HG02763 (cell line): ENCODE measurements at regions not wholly inside any gene's neighbourhood (a gene's known extent, or its start where the extent isn't known, plus 50 kb on each side); places are given as distances from the start of the nearest gene placed in this dataset.

Source experiments
- ATAC-seq: cut with Tn5 transposase; IDR thresholded peaks from one replicate; pipeline ENCODE4 v1.9.1; 2021; ENCODE audit warnings: mild to moderate bottlenecking, moderate library complexity; ENCODE audit not compliant: unreplicated experiment

DNA sequence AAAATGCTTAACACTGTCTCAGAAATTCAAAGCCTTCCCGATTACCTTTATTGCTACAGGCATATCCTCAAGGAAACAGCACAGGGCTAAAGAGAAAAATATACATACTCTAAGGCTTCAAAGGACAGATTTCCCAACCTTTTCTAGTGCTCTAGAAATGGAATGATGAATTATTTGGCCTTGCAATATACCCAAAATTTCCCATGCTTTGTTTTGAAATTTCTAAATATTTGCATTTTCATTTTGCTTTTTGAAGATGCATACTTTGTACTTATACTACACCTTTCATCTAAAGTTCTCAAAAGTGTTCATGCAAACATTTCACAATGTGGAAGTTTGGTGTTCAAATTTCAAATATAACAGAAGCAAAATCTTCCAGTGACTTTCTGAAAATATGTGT lies 312.7 kb upstream of the PDE4D start:
- no peak for ATAC-seq

GRCh38 chr5:60205071-60205470 lies 311.5 kb upstream of the PDE4D start:
- ATAC-seq, result no peak

GRCh38 chr5:60196385-60197113 lies 303.0 kb upstream of the PDE4D start:
- ATAC-seq, result no peak

GRCh38 chr5:60195551-60195950 lies 302.0 kb upstream of the PDE4D start:
- ATAC-seq, result no peak

DNA sequence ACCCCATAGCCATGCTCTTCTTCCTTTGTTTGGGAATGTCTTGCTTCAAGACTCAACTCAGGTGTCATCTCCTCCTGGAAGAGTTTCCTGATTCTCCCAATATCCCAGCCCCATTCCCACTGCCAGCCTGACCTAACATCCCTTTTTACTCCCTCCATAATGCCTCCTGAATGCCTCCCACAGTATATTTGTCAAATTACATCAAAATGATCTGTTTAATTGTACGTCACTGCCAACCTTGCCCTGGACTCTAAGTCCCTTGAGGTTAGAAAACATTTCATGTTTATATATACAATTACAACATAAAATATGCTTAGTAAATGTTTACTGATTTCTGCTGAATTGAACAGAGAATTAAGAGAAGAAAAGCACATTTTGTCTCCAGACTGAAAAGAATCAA lies 301.6 kb upstream of the PDE4D start:
- no peak for ATAC-seq

DNA sequence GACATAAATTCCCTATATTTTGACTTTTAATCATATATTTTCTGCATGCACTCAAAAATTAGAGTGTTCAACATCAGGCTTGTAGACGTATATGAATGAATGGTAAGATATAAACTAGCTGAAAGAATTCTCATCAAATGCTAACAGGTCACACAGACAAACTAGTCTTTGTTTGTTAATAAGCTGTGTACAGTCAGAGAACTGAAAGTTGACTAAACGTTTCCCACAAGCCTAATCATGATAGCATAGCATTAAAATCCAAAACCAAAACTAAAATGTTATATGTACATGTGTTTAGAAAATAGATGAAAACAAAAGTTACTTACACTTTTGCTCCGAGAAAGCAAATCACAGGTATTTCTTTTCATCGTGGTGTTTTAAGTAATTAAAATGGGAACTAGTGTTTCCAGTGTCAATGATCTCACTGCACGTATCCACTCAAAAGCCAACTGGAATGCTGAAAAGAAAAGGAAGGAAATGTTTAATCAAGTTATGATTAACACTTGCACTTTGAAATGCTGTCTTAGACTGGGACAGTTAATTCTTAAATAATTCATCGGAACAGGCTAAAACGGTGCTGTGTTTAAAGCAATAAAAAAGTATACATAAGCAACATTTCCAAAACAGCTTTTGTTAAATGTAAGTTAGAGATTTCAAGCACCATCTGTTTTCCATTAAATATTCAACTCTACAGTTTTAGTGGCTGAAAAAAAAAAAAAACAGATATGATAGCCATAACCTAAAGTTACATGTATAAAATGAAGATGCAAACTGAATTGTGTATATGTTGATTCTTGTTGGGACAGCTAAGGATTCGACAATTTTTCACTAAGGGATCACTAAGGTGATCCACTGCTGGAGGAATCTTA lies 291.9 kb upstream of the PDE4D start:
- no peak for ATAC-seq

DNA sequence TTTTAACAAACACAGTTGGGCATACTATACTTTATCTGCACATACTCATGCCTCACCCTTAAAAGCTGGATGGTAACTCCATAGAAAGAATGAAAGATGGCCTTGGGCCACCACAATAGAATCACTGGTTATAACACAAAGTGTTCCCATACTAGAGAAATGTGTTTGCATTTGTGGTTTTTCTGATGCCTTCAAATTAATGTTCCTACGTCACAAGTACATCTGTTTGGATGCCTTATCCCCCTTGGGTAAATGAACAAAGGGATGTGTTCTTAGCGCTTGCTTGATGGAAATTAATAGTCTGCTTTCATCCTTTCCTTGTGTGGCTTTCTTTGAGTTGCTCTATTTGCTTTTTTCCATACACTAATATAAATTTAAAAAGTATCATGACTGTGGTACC lies 291.1 kb upstream of the PDE4D start:
- no peak for ATAC-seq

DNA sequence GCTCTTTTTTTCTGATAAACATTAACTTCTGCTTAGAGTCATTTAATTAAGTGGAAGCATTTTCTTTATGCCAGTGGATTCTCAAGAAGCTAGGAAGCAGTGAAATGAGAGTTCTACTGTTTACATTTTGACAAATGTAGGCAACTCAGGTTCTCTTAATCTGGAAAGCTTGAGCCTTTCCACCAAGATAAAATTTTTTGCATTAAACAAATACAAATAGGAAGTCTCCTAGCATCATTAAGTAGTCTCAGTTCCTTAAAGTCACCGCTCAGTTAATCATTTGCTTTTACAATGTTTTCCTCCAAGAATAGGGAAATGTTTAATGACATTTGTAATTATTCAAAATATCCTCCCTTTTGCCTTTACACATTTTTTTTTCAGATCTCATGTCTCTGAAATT lies 290.4 kb upstream of the PDE4D start:
- peak; percentile 53 for ATAC-seq

- ATAC-seq, result no peak
Observed at GRCh38 chr5:60178101-60178500, 284.6 kb upstream of the PDE4D start.

DNA sequence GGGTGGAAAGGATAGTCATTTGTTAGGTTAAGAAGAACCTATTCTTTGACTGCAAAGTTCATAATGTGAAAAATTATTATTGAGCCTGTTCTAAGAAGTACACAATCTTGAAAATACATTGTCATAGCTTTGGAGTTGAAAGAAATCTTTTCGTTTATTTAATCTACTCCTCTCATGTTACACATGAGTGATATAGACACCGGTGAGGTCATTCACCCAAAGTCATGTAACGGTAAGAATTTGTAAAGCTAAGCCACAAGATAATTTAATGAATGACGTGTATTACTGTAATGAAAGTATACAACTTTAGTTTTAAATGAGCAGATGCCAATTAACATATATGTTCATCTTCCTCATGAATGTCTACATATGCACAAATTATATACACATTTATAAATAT lies 284.1 kb upstream of the PDE4D start:
- no peak for ATAC-seq

- ATAC-seq, result no peak
Observed at GRCh38 chr5:60173667-60174066, 280.1 kb upstream of the PDE4D start.

- no peak for ATAC-seq
Observed at GRCh38 chr5:60163762-60164161, 270.2 kb upstream of the PDE4D start.

DNA sequence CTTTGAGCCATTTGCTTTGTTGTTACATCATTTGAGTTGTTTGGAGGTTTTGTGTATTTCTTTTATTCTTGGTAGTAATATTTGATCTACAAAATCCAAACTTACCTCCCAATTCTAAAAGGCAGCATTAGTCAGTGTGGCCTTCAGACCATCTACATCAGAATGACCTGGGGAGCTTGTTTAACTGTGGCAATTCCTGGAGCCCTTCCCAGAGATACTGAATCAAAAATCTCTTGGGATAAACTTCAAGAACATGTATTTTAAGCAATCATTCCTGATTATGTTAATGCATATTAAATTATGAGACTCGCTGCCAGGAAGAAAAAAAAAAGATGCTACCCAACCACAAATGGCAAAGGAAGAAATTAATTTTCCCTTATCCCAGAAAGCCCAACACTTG lies 268.9 kb upstream of the PDE4D start:
- no peak for ATAC-seq

DNA sequence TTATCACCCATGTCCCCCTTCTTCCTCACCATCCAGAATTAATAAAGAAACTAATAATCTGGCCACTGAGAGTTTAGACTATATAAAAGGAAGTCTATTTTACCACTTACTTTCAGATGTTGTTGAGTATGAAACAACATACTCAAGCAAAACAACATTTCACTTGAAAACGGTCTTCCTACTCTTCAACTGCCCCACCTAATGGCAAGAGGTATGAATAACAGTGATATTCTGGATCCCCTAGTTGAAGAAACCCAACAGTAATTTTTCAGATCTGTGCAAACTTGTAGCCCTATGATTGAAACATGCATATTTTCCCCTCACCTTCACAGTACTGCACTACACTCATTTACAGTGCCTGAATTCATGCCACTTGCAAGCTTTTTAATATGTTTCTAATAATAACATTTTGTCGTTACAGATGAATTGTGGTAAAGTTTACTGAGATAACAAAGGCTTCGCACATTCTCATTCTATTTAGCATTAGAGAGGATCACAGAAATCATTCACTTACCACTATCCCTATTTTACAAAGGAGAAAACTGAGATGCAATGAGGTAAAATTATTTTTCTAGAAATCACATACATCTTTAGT lies 267.9 kb upstream of the PDE4D start:
- peak; percentile 68 for ATAC-seq

DNA sequence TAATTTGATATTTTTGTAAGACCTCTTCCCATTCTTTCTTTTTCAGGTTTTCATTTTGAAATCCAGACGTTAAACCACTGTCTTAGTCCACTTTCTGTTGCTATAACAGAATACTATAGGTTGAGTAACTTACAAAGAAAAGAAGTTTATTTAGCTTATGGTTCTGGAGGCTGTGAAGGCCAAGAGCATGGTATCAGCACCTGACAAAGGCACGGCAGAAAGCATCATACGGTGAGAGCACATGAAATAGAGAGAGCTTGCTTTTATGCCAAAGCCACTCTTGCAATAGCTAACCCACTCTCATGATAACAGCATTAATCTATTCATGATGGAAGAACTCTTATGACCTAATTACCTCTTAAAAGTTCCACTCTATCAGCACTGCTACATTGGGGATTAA lies 255.6 kb upstream of the PDE4D start:
- no peak for ATAC-seq

DNA sequence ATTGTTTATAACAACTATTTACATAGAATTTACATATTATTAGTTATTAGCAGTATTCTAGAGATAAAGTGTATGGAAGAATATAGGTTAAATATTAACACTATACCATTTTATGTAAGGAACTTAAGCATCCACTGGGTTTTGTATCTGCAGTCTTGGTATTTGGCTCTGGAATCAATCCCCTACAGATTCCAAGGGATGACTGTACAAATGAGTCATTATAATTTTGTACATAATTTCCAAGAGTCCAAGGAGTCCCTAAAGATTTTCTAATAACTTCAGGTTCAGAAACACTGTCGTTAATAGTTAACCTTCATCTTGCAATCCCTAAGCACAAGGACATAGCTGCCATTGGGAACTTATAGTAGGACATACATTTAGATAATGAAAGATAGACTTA lies 254.8 kb upstream of the PDE4D start:
- no peak for ATAC-seq

GRCh38 chr5:60147791-60148190 lies 254.3 kb upstream of the PDE4D start:
- ATAC-seq, result no peak

DNA sequence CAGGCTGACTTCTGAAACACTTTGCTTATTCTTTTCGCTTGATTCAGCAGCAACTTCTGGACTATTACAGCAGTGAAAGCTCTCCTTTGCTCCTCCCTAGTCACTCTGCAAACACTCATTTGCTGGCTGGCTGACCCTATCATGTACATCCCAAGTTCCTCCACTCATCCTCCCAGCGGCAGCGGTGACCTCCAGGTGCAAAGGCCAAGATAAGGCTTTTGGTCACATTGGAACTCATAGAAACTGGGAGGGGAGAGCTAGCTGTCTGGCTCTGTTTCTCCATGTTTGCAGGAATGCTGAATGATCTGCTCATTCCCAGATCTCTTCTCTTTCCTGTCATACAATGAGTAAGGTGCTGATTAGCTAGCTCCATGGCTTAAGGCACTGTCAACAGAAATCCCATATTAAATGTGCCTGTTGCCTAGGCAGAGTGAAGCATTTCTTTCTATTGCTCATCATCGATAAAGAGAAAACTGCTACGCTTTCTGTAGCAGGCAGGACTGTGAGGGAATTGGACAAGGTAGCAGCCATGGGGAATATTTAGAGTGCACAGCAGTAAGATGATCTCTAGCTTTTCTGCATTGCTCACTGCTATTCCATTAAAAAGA lies 250.5 kb upstream of the PDE4D start:
- no peak for ATAC-seq

GRCh38 chr5:60141119-60141518 lies 247.6 kb upstream of the PDE4D start:
- ATAC-seq, result no peak

GRCh38 chr5:60136841-60137240 lies 243.3 kb upstream of the PDE4D start:
- no peak for ATAC-seq

GRCh38 chr5:60131504-60131903 lies 238.0 kb upstream of the PDE4D start:
- ATAC-seq, result no peak

GRCh38 chr5:60125636-60126035 lies 232.1 kb upstream of the PDE4D start:
- no peak for ATAC-seq
